Upper lobe of left lung (tissue), 6 donors: ENCODE measurements at regions not wholly inside any gene's neighbourhood (a gene's known extent, or its start where the extent isn't known, plus 50 kb on each side); places are given as distances from the start of the nearest gene placed in this dataset.

ENCODE experiments used
- ATAC-seq, 2 donors: fragments of 200-7000 bp; cut with Tn5 transposase; one replicate each; pipeline ENCODE4 v1.9.1; 2022; ENCODE audit warnings: mild to moderate bottlenecking in 2 of 2, moderate library complexity in 2 of 2; ENCODE audit not compliant: low FRiP score in 2 of 2
- DNase-seq, 2 donors: peaks; one replicate each; pipeline ENCODE4 v3.0.0-alpha.2; 2019 to 2020
- H3K27ac ChIP-seq, 4 donors: fragments of 200-600 bp; sonication (generic); one replicate each; pipeline ENCODE4 v1.5.1; 2016 to 2019
- H3K27me3 ChIP-seq, 4 donors: fragments of 200-600 bp; sonication (generic); one replicate each; pipeline ENCODE4 v1.5.1; 2017 to 2019
- H3K36me3 ChIP-seq, 4 donors: fragments of 200-600 bp; sonication (generic); one replicate each; pipeline ENCODE4 v1.5.1; 2016 to 2019
- H3K4me1 ChIP-seq, 4 donors: fragments of 200-600 bp; sonication (generic); one replicate each; pipeline ENCODE4 v1.5.1; 2018 to 2019
- H3K4me3 ChIP-seq, 4 donors: fragments of 200-600 bp; sonication (generic); one replicate each; pipeline ENCODE4 v1.5.1; 2017 to 2019; ENCODE audit warnings: mild to moderate bottlenecking in 2 of 4, moderate library complexity in 1 of 4
- H3K9me3 ChIP-seq, 4 donors: fragments of 200-600 bp; sonication (generic); one replicate each; pipeline ENCODE4 v1.5.1; 2018 to 2019
- CTCF ChIP-seq, 6 experiments: fragments of 450-650 bp in 4 of 6; fragments of 200-600 bp in 2 of 6; sonication (generic) in 2 of 6; IDR thresholded peaks; one replicate each; pipeline ENCODE4 v1.5.1; 2016 to 2019; ENCODE audit warnings: antibody characterized with exemption in 6 of 6
- EP300 ChIP-seq, 4 donors: sonication (generic); formaldehyde crosslinking; IDR thresholded peaks; one replicate each; pipeline ENCODE4 v1.5.1; 2017; ENCODE audit warnings: antibody characterized with exemption in 4 of 4, control low read depth in 2 of 4
- POLR2A ChIP-seq, 4 donors: fragments of 450-650 bp; IDR thresholded peaks; one replicate each; pipeline ENCODE4 v1.5.1; 2016 to 2017; ENCODE audit warnings: antibody characterized with exemption in 4 of 4, mild to moderate bottlenecking in 2 of 4
- POLR2AphosphoS5 ChIP-seq, 2 donors: sonication (generic); formaldehyde crosslinking; IDR thresholded peaks; one replicate each; pipeline ENCODE4 v1.5.1; 2017; ENCODE audit warnings: antibody characterized with exemption in 2 of 2
- WGBS, 2 donors: methylation state at CpG; one replicate each; pipeline ENCODE4 v1.1.5; 2017 to 2018; 5-methylcytosine and 5-hydroxymethylcytosine counted together
- donor health status: DM: no; HTN: no; CAD: no; lungs with moderate emphysema.
- donor health status: DM: no; HTN: yes; CAD: no; lungs with severe emphysema.

GRCh38 chr16:17994027-17994426, 342.5 kb downstream of the NPIPA8 start:
- DNase-seq (no peak), ATAC-seq (no peak)
- no peaks in the 10 kb centered on the region for H3K9me3 ChIP-seq
- no peaks in the 10 kb centered on the region for H3K27me3 ChIP-seq
- no peak overlapping the region for H3K4me3 ChIP-seq
- 51 to 60% methylated on average over 5 of the region's 5 CpGs for WGBS, 2 donors
- no peaks in the 10 kb centered on the region for H3K4me1 ChIP-seq
- TF ChIP-seq CTCF (IDR thresholded peaks at IDR 0.05) (no peak), POLR2AphosphoS5 (IDR thresholded peaks at IDR 0.05) (no peak), POLR2A (IDR thresholded peaks at IDR 0.05) (no peak), EP300 (IDR thresholded peaks at IDR 0.05) (no peak)
- no peaks in the 10 kb centered on the region for H3K36me3 ChIP-seq
- no peak overlapping the region for H3K27ac ChIP-seq

- H3K27ac ChIP-seq = no peak overlapping the region
- no peaks in the 10 kb centered on the region for H3K4me1 ChIP-seq
- ATAC-seq (no peak), DNase-seq (no peak)
- no peak overlapping the region for H3K4me3 ChIP-seq
- H3K9me3 ChIP-seq = no peaks in the 10 kb centered on the region
- no peaks in the 10 kb centered on the region for H3K36me3 ChIP-seq
- H3K27me3 ChIP-seq = no peaks in the 10 kb centered on the region
- TF ChIP-seq EP300 (IDR thresholded peaks at IDR 0.05) = no peak
- TF ChIP-seq CTCF (IDR thresholded peaks at IDR 0.05) = no peak
- TF ChIP-seq POLR2AphosphoS5 (IDR thresholded peaks at IDR 0.05) = no peak
- TF ChIP-seq POLR2A (IDR thresholded peaks at IDR 0.05) = no peak
These were observed 344.1 kb downstream of the NPIPA8 start for GRCh38 chr16:17992416-17992815.

GRCh38 chr16:17989255-17989654, 347.3 kb downstream of the NPIPA8 start:
- Histone ChIP-seq H3K4me3 (no peak overlapping the region), H3K36me3 (no peaks in the 10 kb centered on the region), H3K9me3 (no peaks in the 10 kb centered on the region), H3K27ac (no peak overlapping the region), H3K4me1 (no peaks in the 10 kb centered on the region), H3K27me3 (no peaks in the 10 kb centered on the region)
- ATAC-seq (no peak), DNase-seq (no peak)
- TF ChIP-seq CTCF (IDR thresholded peaks at IDR 0.05) (no peak), POLR2A (IDR thresholded peaks at IDR 0.05) (no peak), EP300 (IDR thresholded peaks at IDR 0.05) (no peak), POLR2AphosphoS5 (IDR thresholded peaks at IDR 0.05) (no peak)
- 64 to 79% methylated on average over 4 of the region's 4 CpGs for WGBS, 2 donors

GRCh38 chr16:17988839-17989238, 347.7 kb downstream of the NPIPA8 start:
- TF ChIP-seq EP300 (IDR thresholded peaks at IDR 0.05) = no peak
- no peak for TF ChIP-seq POLR2A (IDR thresholded peaks at IDR 0.05)
- TF ChIP-seq POLR2AphosphoS5 (IDR thresholded peaks at IDR 0.05) = no peak
- TF ChIP-seq CTCF (IDR thresholded peaks at IDR 0.05) = no peak
- WGBS, 2 donors = 59 to 73% methylated on average over 3 of the region's 3 CpGs

GRCh38 chr16:17986991-17987390, 349.5 kb downstream of the NPIPA8 start:
- WGBS, 2 donors = 87 to 92% methylated on average over 5 of the region's 5 CpGs
- ATAC-seq (no peak), DNase-seq (no peak)
- H3K4me1 ChIP-seq = no peaks in the 10 kb centered on the region
- no peaks in the 10 kb centered on the region for H3K36me3 ChIP-seq
- TF ChIP-seq POLR2AphosphoS5 (IDR thresholded peaks at IDR 0.05) = no peak
- no peak for TF ChIP-seq POLR2A (IDR thresholded peaks at IDR 0.05)
- no peak for TF ChIP-seq CTCF (IDR thresholded peaks at IDR 0.05)
- TF ChIP-seq EP300 (IDR thresholded peaks at IDR 0.05) = no peak
- no peaks in the 10 kb centered on the region for H3K9me3 ChIP-seq
- H3K27ac ChIP-seq = no peak overlapping the region
- no peak overlapping the region for H3K4me3 ChIP-seq
- no peaks in the 10 kb centered on the region for H3K27me3 ChIP-seq

More at GRCh38 chr16:17988839-17989238, 347.7 kb downstream of the NPIPA8 start:
- Histone ChIP-seq H3K9me3 (no peaks in the 10 kb centered on the region), H3K4me3 (no peak overlapping the region), H3K27me3 (no peaks in the 10 kb centered on the region), H3K4me1 (no peaks in the 10 kb centered on the region), H3K27ac (no peak overlapping the region), H3K36me3 (no peaks in the 10 kb centered on the region)
- DNase-seq (no peak), ATAC-seq (no peak)
